Stimulated activated CD8-positive, alpha-beta memory T cell treated with anti-CD3 and anti-CD28 coated beads, Interleukin-7, amount 100 ng/mL, for 4 hours (primary cell): ENCODE measurements at regions not wholly inside any gene's neighbourhood (a gene's known extent, or its start where the extent isn't known, plus 50 kb on each side); places are given as distances from the start of the nearest gene placed in this dataset.
"Not testable (repeated sequence)": the region's sequence is repeated elsewhere in the genome, so short reads cannot be mapped to it uniquely, and the experiment has no call there.

ENCODE experiments used
- DNase-seq, 2 donors: peaks; one replicate each; pipeline ENCODE4 v3.0.0-alpha.2; 2020; ENCODE audit warnings: low read depth in 2 of 2

DNA sequence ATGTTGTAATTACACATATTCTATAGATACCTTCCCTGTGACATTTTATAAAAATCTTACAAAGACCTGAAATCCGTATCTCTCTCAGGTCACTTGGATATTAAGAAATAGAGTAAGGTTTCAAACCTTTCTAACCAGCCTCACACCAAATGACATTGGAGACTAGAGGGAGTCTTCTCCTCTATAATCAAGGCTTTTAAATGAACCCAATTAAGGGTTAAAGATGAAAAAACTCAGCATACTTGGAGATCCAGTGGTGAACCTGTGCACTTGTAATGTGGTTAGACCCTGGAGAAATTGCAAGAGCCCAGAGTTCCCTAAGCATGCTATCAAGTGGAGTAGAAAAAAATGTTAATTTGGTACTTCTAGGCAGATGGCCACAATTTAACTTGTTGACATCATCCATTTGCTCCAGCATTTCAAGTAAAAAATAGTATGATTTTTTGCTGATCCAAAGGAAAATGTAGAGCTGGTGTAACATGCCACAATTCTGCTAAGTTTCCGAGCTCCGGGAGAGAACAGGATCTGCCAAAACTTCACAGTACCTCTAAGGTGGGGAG lies 554.1 kb upstream of the MIR17HG start:
- DNase-seq, result no peak

DNA sequence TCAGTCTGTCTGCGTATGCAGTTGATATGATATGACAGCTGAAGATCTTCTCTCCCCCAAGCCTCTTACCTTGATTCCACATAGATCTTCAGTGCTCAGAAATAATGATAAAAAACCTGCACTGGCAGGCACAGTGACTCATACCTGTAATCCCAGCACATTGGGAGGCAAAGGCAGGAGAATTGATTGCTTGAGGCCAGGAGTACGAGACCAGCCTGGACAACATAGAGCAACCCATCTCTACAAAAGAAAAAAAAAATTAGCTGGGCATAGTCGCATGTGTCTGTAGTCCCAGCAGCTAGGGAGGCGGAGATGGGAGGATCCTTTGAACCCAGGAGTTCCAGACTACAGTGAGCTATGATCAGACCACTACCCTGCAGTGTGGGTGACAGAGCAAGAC lies 551.0 kb upstream of the MIR17HG start:
- no peak for DNase-seq

DNA sequence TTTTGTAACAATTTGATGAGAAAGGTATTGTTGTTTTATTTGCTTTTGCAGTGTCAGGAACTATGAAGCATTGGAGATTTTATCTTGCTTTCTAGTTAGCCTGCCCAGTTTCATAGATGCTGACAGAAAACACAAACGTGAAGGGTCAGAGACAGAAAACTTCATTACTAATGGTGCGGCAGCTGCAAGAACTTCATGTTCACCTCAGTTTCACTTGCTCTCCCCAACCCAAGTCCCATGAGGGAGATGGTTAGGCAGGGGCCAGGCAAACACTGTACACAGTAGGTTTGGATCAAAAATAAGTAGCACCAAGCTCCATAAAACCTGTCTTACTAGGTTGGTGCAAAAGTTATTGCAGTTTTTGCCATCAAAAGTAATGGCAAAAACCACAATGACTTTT lies 550.2 kb upstream of the MIR17HG start:
- no peak for DNase-seq

DNA sequence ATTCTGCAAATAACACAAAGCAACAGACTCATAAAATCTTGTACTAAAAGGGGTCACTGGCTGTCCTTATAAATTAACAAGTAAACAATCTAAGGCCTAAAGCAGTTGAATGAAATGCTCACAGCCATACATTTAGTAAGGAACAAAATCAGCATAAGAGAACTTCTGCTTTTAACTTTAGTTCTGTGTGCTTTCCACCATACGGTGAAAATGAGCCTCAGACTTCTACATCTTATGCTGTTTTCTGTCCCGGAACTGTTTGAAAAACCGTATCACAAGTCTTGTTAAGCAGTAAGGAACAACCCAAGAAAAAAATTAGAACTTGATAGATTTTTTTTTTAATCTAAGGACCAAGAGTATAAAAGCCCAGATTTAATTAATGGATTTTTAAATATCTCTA lies 549.1 kb upstream of the MIR17HG start:
- no peak for DNase-seq

DNA sequence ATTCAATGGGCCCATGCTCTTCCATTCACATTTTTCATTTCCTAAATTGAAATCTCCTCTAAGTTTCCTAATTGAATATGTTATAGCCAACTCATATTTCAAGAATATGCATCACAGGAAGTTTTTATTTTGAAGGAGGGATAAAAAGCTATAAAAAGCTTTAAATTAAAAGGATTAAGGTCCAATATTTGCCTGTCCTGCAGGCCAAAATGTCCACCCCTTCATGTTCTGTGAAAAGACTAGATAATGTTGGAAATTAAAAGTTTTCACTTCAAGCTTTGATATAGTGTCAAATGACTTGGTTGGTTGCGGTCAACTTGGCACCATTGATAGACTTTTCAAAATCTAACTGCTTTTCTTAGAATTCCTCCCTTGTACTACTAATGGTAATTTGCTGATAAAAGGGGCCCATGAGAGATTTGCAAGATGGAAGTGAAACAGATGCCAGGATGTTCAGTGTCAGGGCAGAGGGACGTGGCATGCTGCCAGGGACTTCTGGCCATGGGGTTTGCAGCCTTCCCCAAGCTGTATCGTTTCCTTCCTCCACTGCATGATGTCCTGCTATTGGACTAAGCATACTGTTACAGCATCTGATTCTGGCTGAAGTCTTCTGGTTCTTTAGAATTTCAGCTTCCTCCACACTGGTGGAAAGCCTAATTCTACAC lies 547.3 kb upstream of the MIR17HG start:
- DNase-seq, result no peak

DNA sequence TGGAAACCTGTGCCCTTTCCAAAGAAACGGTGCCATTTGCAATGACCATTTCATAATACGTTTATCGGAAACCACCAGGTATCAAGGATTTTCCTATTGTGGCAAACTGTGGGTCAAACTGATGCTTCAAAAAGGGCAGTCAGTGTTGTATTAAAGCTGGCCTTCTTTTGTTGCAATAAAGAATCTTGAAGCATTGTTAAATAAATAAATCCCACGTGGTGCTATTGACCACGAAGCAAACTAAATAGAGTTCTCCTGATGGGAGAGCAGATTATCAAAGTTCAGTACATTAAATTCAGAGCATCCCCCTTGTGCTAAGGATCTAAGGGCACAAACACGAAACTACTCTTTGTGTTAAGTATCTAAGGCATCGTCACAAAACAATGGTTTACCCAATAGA lies 545.9 kb upstream of the MIR17HG start:
- DNase-seq, result no peak

DNA sequence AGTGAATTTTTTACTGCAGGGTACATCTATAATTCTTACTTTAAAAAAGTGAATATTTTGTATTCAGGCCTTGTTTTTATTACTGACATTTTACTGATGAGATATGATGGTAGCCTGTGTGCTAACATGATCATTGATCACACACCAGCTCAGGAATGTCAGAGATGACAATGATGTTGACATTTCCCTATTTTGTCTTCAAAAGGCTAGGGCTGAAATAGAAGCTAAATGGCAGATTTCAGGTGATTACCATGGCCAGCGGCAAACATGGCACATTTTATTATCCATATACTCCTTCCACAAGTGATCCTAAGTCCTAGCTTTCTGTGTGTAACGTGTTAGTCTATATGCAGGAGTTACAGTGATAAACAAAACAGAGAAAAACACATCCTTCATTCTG lies 544.3 kb upstream of the MIR17HG start:
- no peak for DNase-seq

DNA sequence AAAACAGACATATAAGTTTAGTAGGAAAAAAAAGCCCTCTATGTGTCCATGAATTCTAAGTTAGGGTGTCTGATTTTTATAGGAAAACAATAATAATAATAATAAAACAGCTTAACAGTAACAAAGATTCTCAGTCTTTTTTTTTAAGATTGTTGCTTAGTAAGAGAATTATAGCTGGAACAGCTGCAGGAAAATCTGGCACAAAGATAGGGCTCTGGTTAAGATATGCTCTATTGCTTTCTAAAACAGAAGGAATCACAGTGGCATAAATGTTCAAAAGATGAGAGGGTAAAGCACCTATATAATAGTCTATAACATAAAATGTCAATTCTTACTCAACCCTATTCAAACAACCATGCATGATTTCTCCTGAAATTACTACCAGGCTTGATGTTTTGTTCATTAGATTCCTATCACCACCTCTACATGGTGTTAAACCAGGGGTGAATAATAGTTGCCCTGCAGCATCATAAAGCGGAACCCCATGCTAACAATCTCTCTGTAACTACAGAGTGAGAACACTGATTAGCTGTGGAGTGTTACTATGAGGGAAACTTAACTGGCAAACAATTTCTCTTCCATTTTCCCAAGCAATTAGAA lies 541.4 kb upstream of the MIR17HG start:
- no peak for DNase-seq

DNA sequence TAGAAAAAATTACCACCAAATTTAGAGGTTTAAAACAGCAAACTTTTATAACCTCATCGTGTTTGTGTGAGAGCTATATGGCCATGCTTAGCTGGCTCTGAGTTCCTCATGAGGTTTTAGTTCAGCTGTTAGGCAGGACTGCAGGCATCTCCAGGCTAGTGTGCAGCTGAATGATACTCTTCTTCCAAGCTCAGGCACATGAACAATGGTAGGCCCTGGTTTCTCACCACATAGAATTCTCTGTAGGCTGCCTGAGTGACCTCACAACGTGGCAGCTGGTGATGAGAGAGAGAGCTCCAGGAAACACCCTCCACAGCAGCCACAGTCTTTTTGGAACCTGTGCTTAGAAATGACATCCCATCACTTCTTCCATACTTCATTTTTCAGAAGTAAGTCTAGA lies 540.6 kb upstream of the MIR17HG start:
- DNase-seq, result no peak

DNA sequence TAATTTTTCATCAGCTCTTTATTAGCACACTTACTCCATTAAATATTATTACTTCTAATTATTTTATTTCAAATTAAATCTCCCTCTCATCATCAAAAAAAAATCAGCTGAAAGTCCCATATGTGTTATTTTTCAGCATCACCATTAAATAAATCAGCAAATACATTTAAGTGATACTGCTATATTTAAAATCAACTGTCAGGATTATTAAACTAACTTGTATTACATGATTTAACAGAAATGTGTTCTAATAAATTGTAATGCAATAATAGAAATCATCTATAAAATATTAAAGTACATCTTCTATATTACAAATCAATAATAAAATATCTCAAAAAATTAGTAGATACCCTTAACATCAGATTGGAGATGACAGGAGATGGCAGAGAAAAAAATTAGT lies 538.6 kb upstream of the MIR17HG start:
- DNase-seq, result no peak

DNA sequence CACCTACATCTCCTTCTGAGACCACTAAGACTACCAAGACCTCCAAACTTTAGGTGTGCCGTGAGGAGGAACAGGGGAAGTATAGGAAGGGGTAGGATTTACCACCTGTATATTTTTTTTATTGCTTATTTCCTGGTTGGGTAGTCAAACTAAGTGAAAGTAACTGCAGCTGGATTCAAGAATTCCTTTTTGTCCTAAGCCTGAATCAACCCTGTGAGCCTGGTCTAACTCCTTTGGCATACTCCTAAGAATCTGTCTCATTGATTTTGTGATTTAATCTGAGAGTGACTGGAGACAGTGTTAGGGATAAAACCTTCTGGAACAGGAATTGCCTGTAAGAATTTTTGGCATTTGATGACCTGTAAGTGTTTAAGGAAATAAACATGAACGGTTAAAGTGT lies 523.5 kb upstream of the MIR17HG start:
- DNase-seq, result no peak

DNA sequence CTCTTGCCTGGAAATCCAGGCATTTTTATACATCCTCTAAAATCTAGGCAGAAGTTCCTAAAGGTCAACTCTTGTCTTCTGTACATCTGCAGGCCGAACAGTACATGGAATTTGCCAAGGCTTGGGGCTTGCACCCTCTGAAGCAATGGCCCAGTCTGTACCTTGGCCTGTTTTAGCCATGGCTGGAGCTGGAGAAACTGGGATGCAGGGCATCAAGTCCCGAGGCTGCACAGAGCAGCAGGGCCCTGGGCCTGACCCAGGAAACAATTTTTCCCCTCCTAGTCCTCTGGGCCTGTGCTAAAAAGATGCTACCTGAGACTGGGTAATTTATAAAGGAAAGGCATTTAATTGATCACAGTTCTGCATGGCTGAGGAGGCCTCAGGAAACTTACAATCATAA lies 520.8 kb upstream of the MIR17HG start:
- DNase-seq, result no peak

DNA sequence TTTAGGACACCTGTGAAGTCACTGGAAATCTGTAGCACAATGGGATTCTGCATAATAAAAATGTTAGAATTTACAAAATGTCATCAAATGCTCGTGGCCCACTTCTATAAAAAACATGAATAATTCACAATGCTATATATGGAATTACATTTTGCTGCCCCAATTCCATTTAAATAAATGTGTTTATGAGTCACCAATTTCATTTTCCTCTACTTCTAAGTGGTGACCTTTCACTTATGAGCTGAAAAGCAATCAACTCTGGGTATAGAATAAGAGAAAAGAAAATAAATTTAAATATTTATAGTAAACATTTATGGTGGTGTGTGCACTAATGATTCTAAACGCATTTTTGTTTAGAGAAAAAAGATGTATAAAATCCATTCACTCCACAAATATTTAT lies 516.7 kb upstream of the MIR17HG start:
- DNase-seq, result no peak

DNA sequence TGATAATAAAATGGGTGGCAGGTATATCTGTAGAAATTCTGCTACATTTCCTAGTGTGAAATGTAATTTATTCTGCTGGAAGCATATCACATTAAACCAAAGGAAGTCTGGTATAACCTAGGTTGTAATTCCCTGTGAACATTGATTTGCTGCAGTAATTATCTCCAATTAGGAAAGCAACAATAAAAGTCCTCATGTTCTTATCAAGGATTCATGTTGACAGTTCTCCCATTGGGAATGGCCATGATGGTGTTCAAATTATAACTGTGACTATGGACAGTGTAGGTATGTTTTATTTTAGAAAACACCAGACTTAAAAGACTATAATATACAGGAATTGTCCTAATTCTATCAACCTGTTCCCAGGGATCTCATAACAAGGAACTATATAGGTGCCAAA lies 513.5 kb upstream of the MIR17HG start:
- DNase-seq, result no peak

DNA sequence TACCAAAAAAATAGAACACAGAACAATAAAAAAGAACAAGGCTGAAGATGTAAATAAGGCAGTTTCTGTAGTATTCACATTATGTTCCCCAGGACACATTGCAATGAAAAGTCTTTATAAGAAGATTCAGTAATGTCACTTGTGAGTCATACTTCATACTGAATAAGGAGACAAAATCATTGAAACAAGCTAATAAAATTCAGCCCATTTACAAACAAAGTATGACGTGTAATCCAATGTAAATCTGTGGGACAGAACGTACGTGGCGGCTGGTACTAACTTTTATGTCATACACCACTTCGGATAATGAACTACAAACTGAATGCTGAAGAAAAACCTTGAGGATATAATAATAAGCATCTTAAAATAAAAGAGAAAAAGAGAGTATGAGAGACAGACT lies 512.8 kb upstream of the MIR17HG start:
- DNase-seq, result no peak

DNA sequence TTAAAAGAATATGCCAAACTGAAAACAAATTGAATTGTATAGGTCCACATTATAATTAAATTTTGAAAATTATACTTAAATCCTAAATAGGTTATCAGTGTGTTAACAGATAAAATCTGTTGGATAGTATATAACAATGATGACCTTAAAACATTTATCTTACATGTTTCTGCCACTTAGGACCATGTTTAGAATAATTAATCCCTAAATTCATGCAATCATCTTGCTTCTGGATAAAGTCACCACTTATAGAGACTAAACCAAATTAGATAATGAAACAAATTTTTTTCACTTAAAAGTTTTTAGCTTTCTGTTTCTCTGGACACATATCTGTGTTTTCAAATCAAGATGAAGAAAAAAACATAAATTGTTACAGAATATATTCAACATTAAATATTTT lies 511.7 kb upstream of the MIR17HG start:
- DNase-seq, result no peak

DNA sequence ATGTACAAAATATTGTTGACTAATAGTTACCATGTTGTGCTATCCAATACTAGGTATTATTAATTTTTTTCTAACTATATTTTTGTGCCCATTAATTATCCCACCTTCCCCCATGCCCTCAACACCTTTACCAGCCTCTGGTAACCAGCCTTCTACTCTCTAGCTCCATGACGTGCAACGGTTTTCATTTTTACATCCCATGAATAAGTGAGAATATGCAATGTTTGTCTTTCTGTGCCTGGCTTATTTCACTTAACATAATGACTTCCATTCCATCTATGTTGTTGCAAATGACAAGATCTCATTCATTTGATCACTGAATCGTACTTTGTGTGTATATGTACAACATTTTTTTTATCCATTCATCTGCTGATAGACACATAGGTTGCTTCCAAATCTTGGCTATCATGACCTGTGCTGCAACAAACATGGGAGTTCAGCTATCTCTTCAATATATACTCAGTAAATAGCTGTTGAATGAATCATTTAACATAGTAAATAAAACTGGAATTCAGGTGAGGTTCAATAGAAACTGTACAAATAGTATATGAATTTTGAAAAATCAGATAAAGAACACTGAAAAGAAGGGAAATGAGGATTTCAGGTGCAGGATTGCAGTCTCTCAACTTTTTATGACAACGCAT lies 509.0 kb upstream of the MIR17HG start:
- no peak for DNase-seq

DNA sequence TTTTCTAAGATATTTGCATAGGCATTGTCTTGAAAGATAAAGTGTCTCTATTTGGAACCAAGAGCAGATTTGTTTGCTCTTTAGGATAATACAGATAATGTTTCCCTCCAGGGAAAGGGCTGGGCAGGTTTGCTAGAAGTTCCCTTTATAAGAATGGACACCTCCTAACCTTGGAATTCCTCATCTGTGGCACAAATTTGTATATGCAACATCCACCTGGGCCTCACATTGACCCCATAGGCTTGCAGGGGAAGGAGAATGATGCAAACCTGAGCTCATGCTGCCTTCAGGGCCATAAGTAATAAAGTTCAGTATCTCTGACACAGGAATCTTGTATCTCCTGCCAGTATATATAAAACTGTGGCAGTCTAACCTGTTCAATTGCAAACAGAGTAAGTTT lies 508.4 kb upstream of the MIR17HG start:
- DNase-seq, result no peak

DNA sequence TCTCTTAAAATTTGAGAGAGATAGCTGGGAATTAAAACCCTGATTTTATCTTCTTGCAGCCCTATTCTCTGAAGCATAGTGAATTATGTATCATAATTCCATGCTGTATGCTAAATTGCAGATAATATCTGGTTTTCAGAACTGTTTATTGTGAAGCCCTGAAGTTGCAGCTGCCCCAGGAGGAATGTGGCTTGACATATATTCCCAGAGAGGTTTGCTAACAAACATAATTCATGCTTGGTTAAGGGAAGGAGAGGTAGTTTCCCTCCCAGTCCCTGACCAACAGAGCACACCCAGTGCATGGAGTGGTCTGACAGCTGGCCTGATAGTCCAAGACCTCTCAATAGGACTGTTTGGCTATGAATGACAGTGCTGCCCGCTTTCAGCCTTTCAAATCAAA lies 500.6 kb upstream of the MIR17HG start:
- no peak for DNase-seq

DNA sequence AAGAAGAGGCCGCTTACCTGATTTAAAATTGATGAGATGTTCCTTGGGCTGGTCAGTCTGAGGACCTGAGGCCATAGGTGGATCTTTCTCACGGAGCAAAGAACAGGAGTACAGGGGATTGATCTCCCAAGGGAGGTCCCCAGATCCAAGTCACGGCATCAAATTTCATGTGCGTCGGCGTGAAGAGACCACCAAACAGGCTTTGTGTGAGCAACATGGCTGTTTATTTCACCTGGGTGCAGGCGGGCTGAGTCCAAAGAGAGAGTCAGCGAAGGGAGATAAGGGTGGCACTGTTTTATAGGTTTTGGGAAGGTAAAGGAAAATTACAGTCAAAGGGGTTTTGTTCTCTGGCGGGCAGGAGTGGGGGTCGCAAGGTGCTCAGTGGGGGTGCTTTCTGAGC lies 493.8 kb upstream of the MIR17HG start:
- DNase-seq, result not testable (repeated sequence)

DNA sequence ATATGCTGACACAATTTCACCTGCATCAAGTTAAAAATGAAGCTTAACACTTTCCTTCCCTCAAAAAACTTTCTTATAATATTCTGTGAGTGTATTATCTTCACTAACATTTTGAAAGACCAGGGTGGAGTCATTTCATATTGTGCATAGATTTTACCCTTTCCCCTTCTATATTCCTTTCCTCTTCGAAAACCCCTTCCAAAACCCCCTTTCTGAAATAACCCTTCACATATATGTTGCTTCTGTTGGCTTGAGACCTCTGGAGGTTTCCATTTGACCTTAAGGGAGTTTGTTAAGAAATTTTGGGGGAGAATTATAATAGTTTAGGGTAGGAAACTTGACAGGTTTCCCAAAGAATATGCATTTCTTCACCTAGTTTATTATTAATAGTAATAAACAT lies 489.6 kb upstream of the MIR17HG start:
- no peak for DNase-seq

DNA sequence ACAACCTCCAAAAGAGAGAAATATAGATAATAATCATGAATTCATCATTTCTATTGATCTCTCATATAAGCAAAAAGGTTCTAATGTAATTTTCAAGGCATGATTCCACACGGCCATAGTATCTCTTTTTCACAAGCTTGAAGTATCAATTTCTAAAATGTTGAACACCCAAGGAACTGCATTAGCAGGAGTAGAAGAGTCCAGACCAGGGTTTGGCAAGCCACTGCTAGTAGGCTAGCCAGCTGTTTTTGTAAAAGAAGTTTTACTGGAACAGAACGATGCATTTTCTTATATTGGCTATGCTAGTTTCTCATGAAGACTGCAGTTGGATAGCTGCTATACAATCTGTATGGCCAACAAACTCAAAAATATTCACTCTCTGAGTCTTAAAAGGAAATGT lies 481.5 kb upstream of the MIR17HG start:
- DNase-seq, result no peak

DNA sequence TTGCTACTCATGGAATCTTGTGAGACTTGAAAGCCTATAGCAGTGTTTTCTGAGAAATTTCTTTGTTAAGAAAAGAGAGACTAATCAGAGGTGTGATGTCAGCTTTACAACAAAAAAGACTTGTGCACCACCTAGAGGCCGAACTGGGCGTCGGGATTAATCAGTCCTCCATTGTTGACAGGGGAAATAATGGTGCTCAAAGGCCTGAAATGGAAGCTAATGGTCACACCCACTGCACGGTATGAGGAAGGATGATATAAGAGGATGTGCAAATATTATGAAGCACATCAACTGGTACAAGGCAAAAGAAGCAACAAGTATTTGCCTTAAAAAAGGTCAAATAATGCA lies 480.2 kb upstream of the MIR17HG start:
- no peak for DNase-seq
